HG03575 (cell line): ENCODE measurements at regions not wholly inside any gene's neighbourhood (a gene's known extent, or its start where the extent isn't known, plus 50 kb on each side); places are given as distances from the start of the nearest gene placed in this dataset.
"Not testable (repeated sequence)": the region's sequence is repeated elsewhere in the genome, so short reads cannot be mapped to it uniquely, and the experiment has no call there.

Source experiments
- ATAC-seq: cut with Tn5 transposase; IDR thresholded peaks from one replicate; pipeline ENCODE4 v1.9.1; 2021; ENCODE audit not compliant: unreplicated experiment, insufficient number of reproducible peaks, low FRiP score; ENCODE audit errors: extremely low read depth

DNA sequence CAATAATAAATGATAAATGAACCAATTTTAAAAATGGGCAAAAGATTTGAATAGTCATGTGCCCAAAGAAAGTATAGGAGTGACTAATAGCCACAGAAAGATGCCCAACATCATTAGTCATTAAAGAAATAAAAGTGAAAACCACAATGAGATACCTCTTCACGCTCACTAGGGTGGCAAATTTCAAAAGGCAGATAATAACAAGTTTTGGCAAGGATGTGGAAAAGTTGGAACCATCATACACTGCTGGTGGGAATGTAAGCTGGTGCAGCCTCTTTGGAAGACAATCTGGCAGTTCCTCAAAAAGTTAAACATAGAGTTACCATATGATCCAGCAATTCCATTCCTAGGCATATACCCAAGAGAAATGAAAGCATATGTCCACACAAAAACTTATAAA, 1819.8 kb downstream of the MAT2B start:
- no peak for ATAC-seq

DNA sequence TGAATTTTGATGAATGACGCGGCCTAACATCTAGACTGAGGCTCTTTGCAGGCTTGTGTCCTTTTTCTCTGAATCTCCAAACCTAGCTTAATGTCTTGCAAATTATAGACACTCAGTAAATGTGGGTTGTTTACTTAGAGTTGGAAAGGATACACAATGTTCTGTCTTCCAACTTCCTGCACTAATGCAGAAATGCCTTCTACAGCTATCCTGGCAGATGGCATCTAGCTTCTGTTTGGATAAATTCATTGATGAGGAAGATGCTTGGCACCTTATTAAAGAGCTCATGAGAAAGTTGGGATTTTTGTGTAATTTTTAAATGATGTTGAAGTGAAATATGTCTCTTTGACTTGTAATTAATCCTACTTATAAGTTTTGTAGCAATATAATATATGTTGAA, 1822.2 kb downstream of the MAT2B start:
- ATAC-seq, result no peak

DNA sequence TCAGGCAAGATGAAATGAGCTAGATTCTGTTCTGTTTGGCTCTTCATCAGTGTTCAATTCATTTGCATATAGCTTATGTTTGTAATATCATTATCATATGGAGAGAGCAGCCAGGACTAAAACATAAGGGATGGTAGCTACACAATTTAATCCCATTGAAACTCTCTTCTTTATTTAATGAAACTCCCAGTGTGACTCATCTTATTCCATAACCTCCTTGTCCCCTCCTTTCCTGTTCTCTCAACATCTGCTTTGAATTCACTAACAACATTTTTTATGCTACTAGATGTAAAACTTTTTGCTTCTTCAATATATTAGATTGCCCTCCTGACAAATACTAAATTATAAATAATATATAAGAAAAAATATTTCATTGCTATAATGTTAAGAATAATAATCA, 1823.4 kb downstream of the MAT2B start:
- no peak for ATAC-seq

DNA sequence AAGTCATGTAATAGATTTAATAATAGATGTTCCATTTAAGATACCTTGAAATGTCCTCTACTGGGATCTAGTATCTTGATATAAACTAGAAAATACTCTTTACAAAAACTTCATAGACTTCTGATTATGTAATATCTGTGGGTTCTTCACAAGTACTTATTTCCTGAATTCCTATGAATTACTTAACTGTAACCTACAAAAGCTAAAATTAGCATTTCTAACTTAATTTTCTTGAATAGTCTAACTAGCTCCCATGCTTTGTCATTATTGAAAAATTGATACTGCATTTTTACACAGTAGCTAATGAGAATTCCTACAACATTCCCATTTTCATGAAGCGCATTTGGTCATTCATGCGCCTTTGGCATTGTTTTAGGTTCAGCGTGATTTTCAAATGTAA, 1828.2 kb downstream of the MAT2B start:
- ATAC-seq, result no peak

DNA sequence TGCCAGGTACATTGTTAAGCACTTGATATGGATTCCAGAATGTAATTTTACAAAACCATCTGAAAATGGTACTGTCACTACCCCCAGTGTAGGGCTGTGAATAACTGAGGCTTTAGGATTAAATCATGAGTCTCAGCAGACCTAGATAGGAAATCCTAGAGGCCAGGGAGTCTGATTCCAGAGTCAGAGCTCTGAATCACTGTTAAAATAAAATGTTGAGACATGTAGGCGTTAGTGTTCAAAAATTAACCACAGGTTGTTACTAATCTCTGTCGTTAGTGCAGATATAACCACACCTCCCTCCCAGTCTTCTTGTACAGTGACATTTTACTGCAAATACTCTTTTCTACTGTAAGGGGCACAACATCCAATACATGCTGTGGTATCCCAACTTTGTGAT, 1828.8 kb downstream of the MAT2B start:
- no peak for ATAC-seq

DNA sequence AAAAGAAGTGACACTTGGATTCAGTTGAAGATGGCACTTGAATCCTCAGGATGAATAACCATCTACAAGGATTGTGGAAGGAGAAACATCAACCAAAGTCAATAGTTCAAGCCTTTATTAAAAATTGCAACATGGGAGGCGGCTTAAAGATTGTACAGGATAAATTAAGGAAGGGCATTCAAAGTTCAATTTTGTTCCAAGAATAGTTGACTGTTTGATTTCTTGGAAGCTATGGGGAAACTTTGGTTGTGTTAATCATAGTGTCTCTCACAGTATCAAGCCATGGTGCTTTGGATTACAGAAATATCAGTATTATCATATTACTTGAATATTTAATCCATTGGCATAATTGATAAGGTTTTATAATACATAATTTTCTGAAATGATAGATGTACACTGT, 1844.3 kb downstream of the MAT2B start:
- no peak for ATAC-seq

DNA sequence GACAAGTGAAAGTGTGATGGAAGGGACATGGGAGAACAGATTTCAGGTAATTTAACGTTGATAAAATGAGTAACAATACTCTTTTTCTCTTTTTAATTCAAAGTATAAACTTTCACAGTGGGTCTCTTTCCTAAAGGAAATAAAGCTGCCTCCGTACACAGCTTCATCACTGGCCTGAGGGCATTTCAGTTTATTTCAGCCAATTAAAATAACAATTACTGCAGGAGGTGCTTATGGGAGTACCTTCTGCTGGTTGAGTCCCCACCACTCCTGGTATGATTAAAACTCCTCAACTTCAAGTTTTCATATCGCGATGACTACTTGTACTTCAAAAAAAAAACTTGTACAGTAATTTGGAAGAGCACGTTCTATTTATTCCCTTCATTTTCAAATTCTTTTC, 1845.9 kb downstream of the MAT2B start:
- no peak for ATAC-seq

DNA sequence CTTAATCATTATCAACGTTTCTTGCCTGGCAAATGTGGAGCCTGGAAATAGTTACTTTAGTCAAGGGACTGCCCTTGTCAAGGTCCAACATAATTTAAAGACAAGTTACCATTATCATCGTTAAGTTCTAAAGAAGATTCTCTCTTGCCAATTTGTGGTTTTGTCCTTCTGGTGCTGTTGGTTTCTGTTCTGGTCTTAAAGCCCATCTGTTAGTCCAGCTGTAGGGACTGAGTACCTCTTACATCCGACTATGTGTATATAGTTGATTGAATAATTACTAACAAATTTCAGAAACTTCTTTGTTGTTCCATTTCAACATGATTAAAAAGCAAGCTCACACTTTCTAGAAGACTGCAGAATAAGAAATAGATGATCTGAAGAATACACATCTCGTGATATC, 1854.9 kb downstream of the MAT2B start:
- ATAC-seq, result no peak

DNA sequence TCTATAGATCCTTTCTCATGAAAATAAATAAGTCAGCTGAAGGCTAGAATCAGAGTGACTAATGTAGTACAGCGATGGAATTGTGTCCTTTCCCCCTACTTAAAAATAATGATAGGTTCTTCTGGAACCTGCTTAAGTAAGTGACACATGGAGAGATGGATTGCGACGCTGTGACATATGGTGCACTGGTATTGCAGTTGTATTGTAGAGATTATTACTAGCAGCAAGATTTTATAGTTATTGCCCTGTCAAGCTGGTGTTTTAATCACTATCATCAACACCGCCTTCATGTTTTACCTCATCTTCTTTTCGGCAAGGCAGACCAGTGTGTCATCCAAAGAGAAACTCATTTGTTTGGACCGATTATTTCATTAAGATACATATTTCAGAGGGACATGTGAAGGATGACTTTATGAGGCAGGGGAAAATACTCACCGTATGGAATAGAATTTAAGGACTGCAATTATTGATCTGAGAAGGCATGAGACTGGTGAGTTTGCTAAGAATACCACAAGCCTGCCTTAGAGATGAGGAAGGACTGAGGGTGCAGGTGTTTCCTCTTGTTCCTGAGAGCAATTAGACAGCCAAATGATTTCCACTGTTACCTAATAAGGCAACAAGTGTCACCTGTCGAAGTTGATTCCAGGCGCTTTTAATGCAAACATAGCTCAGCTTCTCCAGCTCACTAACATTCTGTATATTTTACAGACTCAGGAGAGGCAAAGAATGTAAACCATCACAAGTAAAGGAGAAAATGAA, 1855.5 kb downstream of the MAT2B start:
- ATAC-seq, result no peak

DNA sequence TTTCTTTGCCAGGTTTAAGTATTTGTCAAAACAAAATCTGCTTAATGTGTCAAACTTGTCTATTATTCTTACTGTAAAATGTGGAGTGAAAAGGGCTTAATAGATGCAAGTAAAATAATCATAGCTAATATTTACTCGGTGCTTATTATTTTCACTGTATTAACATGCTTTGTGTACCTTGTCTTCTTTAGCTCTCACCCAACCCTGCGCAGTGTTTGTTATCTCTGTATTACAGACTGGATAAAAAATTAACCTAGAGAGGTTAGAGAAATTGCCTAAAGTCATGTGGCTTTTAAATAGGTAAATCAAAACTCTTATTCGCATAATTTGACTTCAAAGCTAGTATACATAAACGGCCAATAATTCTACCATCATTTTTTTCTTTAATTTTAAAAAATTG, 1864.8 kb downstream of the MAT2B start:
- ATAC-seq, result no peak

DNA sequence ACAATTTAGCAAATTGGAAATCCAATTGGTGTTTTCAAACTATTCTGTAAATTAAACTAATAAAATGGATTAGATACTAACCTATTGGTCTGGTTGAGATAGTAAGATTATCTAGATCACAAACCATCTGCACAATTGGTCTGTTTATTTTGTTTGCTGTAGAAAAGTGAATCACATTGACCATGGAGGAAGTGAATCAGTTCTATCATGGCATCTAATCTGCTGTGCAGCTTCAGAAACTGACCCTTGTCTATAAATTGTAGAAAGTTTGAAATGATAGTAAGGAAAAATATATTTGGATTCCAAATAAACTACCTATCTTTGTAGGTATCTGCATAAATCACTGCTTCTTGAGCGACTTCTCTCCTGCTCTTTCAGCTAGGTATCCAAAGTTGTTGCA, 1865.4 kb downstream of the MAT2B start:
- ATAC-seq, result no peak

DNA sequence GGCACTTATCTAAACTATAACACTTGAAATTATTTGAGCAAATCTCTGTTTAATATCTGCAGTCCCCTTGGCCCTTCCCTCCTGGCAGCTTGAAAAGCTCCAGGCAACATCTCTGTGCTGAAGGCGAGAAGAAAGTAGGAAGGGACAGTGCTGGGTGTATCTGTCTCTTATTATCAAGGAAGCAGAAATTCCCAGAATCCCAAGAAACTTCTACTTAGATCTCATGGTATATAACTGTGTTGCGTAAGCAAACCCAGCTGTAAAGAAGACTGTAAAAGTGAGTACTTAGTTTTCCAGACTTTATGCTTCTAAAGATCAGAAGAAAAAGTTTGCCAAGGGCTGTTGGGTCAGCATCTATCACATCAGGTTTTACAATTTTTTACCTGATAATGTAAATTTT, 1869.8 kb downstream of the MAT2B start:
- no peak for ATAC-seq

DNA sequence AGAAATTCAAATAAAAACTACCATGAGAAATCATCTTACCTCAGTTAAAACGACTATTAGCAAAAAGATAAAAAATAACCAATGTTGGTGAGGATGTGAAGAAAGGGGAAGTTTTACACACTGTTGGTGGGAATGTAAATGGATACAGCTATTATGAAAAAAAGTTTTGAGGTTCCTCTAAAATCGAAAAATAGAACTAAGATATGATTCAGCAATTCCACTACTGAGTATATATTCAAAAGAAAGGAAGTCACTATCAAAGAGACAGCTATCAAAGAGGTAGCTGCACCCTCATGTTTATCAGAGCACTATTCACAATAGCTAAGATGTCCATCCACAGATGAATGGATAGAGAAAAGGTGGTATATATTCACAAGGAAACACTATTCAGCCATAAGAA, 1888.4 kb downstream of the MAT2B start:
- ATAC-seq, result no peak

DNA sequence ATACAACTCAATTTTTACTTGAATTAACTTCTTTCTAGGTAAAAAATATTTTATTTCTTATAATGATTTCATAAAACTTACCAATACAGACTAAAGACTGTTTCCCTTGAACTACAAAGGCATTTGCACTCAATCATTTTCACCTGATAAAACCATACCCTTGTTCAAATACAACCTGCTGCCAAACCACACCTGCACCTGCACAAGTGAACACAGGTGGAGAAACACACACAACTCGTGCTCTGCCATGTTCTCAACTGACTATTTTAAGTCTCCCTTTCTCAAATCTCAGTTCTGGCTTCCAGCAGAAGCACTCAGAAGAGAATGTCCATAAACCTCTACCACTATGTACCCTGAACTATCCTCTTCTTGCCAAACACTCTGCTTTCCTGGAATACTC, 1892.1 kb downstream of the MAT2B start:
- ATAC-seq, result no peak

DNA sequence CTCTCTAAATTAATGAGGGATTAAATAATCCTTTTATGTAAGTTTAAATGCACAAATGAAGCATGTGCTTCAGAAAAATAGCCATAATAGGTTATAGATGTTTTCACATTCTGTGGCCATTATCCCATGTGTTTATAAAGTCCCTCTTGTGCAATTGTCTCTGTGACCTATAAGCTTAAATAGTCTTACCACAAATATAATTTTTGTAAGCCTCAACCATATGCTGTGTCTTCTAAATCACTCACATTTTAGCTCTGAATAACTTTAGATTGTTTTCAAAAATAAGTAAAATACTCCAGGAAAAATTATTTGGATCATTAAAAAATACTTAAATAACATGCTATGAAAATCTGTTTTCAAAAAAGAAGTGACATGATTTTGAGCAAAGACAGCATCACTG, 1894.7 kb downstream of the MAT2B start:
- no peak for ATAC-seq

DNA sequence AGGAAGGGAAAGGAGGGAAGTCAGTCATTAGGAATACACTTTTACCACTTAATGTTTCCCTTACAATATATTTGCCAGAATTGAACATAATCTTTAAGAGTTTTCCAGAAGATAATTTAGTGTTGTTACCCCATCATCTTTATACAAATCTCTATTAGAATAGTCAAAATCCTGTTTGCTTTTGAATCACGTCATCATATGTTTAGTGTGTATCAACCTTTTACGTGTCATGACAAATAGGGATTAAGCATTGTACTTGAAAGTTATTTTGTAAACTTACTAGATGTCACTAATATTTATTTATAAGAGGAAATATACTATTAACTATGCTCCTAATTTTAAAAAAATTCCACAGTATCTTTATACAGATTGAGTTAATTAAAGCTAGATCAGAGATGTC, 1899.5 kb downstream of the MAT2B start:
- ATAC-seq, result no peak

DNA sequence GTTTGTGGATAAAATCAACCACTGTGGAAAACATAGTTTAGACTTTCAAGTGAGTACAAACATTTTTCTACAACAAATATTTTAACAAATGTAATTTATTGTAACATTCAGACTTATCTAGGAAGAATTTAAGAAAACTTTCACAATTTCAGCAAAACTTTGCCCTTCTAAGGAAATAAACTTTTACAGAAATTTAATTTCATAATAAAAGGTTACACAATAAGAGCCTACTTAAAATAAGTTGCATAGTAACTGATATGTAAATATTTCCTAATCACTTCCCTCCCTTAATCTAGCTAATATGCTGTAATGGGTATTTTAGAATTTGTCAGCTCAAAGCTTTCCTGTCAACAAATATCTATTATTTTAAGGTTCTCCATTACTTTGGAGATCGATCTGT, 1899.9 kb downstream of the MAT2B start:
- no peak for ATAC-seq

DNA sequence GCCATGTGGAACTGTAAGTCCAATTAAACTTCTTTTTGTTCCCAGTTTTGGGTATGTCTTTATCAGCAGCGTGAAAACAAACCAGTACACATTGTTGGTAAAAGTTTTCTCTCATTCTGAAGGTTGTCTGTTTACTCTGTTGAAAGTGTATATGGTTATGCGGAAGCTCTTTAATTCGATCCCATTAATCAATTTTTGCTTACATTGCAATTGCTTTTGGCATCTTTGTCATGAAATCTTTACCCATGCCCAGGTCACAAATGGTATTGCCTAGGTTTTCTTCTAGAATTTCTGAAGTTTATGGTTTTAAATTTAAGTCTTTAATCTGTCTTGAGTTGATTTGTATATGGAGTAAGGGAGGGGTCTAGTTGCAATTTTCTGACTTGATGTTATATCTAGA, 1901.9 kb downstream of the MAT2B start:
- no peak for ATAC-seq

DNA sequence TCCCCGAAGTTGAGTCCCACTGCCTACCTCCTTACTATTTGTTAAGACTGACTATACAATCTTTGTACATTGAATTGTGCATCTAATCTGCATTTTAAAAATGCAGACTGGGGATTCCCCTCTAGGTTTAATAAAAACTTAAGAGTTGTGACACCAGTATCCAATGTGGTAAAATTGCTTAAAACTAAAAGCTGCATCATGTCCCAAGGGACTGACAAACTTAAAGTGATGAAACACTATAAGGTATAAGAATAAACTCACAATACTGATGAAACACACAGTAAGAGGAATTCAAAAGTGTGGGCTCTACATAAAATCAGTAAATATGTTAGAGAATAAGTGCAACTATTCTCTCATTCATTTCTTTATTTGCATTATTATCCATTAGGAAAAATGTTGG, 1905.1 kb downstream of the MAT2B start:
- no peak for ATAC-seq

DNA sequence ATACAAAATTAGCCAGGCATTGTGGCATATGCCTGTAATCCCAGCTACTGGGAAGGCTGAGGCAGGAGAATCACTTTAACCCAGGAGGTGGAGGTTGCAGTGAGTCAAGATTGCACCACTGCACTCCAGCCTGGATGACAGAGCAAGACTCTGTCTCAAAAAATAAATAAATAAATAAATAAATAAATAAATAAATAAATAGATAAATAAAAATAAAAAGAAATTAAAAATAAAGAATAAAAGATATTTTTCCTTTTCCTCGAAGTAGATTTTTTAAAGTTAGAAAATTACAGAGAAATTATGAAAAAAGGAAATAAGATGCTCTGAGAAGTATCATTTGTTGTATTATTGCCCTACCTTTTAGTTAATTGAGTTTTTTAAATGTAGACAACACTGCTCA, 1906.1 kb downstream of the MAT2B start:
- not testable (repeated sequence) for ATAC-seq

DNA sequence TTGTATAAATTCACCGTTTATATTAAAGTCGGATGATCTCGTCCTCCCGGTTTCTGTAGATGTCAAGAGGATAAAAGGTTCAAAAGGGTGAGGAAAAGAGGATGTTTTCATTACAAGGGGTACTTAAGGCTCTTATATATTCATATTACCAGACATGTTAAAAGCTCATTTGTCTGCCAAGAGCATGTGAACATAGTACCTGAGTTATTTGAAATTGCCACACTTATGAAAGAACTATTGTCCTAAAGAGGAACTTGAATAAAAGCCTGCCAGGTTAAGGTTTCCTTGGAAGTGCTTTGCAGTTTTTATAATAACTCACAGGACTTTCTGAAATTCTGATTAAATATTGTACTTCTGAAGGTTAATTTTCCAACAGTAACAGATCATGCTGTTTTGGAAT, 1915.1 kb downstream of the MAT2B start:
- no peak for ATAC-seq
